ENCODE measurements at regions not wholly inside any gene's neighbourhood (a gene's known extent, or its start where the extent isn't known, plus 50 kb on each side); places are given as distances from the start of the nearest gene placed in this dataset.

DNA sequence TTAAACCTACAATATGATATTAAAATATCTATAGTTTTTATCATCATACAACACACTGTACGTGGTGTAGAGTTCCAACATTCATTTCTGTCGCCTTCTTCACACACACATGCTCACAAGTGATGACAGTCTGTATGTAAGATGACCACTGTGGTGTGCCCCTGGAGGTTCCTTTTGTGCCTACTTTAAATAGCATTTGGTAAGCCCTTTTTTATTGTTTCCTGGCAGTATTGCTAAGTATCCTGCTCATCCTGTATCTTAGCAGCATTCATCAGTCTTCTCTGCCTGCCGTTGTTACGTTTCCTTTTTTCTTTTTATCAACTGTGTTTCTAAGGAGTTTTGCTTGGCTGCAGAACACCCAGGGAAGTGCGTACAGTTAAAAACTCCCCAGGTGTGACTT is 231.4 kb downstream of the CHRM3 start (continued):
- TF ChIP-seq, protein P1, sequence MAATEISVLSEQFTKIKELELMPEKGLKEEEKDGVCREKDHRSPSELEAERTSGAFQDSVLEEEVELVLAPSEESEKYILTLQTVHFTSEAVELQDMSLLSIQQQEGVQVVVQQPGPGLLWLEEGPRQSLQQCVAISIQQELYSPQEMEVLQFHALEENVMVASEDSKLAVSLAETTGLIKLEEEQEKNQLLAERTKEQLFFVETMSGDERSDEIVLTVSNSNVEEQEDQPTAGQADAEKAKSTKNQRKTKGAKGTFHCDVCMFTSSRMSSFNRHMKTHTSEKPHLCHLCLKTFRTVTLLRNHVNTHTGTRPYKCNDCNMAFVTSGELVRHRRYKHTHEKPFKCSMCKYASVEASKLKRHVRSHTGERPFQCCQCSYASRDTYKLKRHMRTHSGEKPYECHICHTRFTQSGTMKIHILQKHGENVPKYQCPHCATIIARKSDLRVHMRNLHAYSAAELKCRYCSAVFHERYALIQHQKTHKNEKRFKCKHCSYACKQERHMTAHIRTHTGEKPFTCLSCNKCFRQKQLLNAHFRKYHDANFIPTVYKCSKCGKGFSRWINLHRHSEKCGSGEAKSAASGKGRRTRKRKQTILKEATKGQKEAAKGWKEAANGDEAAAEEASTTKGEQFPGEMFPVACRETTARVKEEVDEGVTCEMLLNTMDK (IDR thresholded peaks at IDR 0.05; ENCODE audit: borderline replicate concordance, insufficient read depth, low read depth, low read length, poor library complexity, severe bottlenecking), result no peak
- no peak for TF ChIP-seq CSDE1 (IDR thresholded peaks at IDR 0.05)
- no peak for TF ChIP-seq CBX2 (IDR thresholded peaks at IDR 0.05; ENCODE audit: insufficient read depth, low read length, poor library complexity, severe bottlenecking)
- TF ChIP-seq, protein P2, sequence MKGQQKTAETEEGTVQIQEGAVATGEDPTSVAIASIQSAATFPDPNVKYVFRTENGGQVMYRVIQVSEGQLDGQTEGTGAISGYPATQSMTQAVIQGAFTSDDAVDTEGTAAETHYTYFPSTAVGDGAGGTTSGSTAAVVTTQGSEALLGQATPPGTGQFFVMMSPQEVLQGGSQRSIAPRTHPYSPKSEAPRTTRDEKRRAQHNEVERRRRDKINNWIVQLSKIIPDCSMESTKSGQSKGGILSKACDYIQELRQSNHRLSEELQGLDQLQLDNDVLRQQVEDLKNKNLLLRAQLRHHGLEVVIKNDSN (CRISPR knock-in tag; IDR thresholded peaks at IDR 0.05), result no peak
- TF ChIP-seq NRF1 (conservative IDR thresholded peaks at IDR 0.05 in 1 of 2, IDR thresholded peaks at IDR 0.05 in 1 of 2), result no peak
- TF ChIP-seq BRD4 (IDR thresholded peaks at IDR 0.05), result no peak

DNA sequence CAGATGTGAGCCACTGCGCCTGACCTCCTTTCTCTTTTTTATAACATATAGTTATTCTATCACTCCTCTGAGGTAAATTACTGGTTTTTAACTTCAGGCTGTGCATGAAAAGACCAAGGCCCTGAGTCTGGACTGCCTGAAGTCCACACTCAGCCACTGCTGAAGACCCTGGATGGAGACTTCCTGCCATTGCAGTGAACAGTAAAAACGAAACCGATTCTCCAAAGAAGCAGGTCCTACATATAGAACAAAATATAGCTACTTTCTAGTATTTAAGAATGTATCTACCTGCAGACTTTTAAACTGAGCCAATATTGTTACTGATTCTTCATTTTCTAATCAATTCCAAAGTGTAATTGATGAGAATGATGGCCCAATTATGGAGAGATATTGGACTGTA is 232.8 kb downstream of the CHRM3 start:
- CTCF ChIA-PET (ENCODE audit: low intra/inter-chr PET ratio), result no interaction called here
- no peak overlapping the region for H3K4me2 ChIP-seq (ENCODE audit: insufficient read depth, low read length)
- DNase-seq (ENCODE audit: extremely low read depth in 1 of 4, low spot score in 3 of 4) (no peak), FAIRE-seq (no peak), ATAC-seq (no peak)
- H3K79me2 ChIP-seq (ENCODE audit: control insufficient read depth, insufficient read depth, low read length), result no peaks in the 10 kb centered on the region
- H3K4me1 ChIP-seq (replicated peaks in 1 of 2; ENCODE audit: control insufficient read depth in 2 of 2, insufficient read depth in 2 of 2, low read length in 2 of 2), result no peaks in the 10 kb centered on the region
- no TSS peak for BruUV-seq (replicated peaks)
- no peak overlapping the region for H3K4me3 ChIP-seq
- no peak overlapping the region for H3K9ac ChIP-seq (ENCODE audit: insufficient read depth in 1 of 2, low read depth in 2 of 2, low read length in 2 of 2)
- no peak overlapping the region for H3K27ac ChIP-seq (ENCODE audit: extremely low read depth, low read depth, low read length)
- H3K9me1 ChIP-seq (ENCODE audit: control insufficient read depth, insufficient read depth, low read length), result no peaks in the 10 kb centered on the region
- no peak overlapping the region for H2AFZ ChIP-seq (ENCODE audit: low read depth, low read length)
- H4K20me1 ChIP-seq (replicated peaks; ENCODE audit: control insufficient read depth, insufficient read depth, low read length), result no peaks in the 10 kb centered on the region
- in situ Hi-C loops (cut with MboI) (no loop called here), intact Hi-C loops (cut with micrococcal nuclease) (no loop called here)
- TF ChIP-seq KDM2B (CRISPR knock-in tag; IDR thresholded peaks at IDR 0.05) (no peak), ZC3H11A (IDR thresholded peaks at IDR 0.05; ENCODE audit: low read depth, low read length) (no peak), RBM22 (IDR thresholded peaks at IDR 0.05; ENCODE audit: low read depth, low read length, poor library complexity, severe bottlenecking) (no peak), RBBP5 (IDR thresholded peaks at IDR 0.05; ENCODE audit: borderline replicate concordance, insufficient read depth, low read length, poor library complexity, severe bottlenecking) (no peak), ESRRA (IDR thresholded peaks at IDR 0.05; ENCODE audit: borderline replicate concordance, low read depth) (no peak), ZNF354B (CRISPR knock-in tag; IDR thresholded peaks at IDR 0.05) (no peak), TAF7 (tag; IDR thresholded peaks at IDR 0.05) (no peak), KLF13 (tag; IDR thresholded peaks at IDR 0.05; ENCODE audit: borderline replicate concordance, low read depth) (no peak)
- TF ChIP-seq, protein P3, sequence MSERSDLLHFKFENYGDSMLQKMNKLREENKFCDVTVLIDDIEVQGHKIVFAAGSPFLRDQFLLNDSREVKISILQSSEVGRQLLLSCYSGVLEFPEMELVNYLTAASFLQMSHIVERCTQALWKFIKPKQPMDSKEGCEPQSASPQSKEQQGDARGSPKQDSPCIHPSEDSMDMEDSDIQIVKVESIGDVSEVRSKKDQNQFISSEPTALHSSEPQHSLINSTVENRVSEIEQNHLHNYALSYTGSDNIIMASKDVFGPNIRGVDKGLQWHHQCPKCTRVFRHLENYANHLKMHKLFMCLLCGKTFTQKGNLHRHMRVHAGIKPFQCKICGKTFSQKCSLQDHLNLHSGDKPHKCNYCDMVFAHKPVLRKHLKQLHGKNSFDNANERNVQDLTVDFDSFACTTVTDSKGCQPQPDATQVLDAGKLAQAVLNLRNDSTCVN (CRISPR knock-in tag; IDR thresholded peaks at IDR 0.05), result no peak
- POLR2A ChIA-PET, result no interaction called here
- no peaks in the 10 kb centered on the region for H3K36me3 ChIP-seq (ENCODE audit: control insufficient read depth, insufficient read depth, low read length)
- no peaks in the 10 kb centered on the region for H3K27me3 ChIP-seq (ENCODE audit: control insufficient read depth in 2 of 2, insufficient read depth in 2 of 2, low read length in 2 of 2)
- WGBS (ENCODE audit: insufficient coverage, low coverage, missing lambda C conversion rate), result 0% methylated on average over 3 of the region's 3 CpGs
- H3K9me3 ChIP-seq (replicated peaks; ENCODE audit: control insufficient read depth, insufficient read depth, low read depth, low read length), result no peaks in the 10 kb centered on the region

Data from K562 (cell line).